SK-N-SH (cell line): ENCODE measurements at regions not wholly inside any gene's neighbourhood (a gene's known extent, or its start where the extent isn't known, plus 50 kb on each side); places are given as distances from the start of the nearest gene placed in this dataset.

Experiments used
- CTCF ChIP-seq: fragments of 200-600 bp; sonication (generic); IDR thresholded peaks from 2 replicates; pipeline ENCODE4 v1.6.1; 2017; ENCODE audit warnings: antibody characterized with exemption, mild to moderate bottlenecking, moderate library complexity
- EP300 ChIP-seq, 2 experiments: IDR thresholded peaks; 2 replicates each; pipeline versions ENCODE4 v1.4.0 to v1.6.1; 2012; ENCODE audit warnings: borderline replicate concordance in 1 of 2, low read depth in 1 of 2, low read length in 1 of 2
- JUND ChIP-seq: IDR thresholded peaks from 2 replicates; pipeline ENCODE4 v1.4.0; 2012
- MXI1 ChIP-seq: IDR thresholded peaks from 2 replicates; pipeline ENCODE4 v1.6.1; 2012; ENCODE audit warnings: mild to moderate bottlenecking, low read depth, low read length, improper control_type of control experiment
- POLR2AphosphoS5 ChIP-seq: IDR thresholded peaks from 2 replicates; pipeline ENCODE4 v1.6.1; 2012; ENCODE audit warnings: low read depth, low read length
- RAD21 ChIP-seq: IDR thresholded peaks from 2 replicates; pipeline ENCODE4 v1.6.1; 2012; ENCODE audit warnings: mild to moderate bottlenecking, low read length
- RFX5 ChIP-seq: IDR thresholded peaks from 2 replicates; pipeline ENCODE4 v1.6.1; 2012; ENCODE audit warnings: mild to moderate bottlenecking, improper control_type of control experiment, low read length
- SIN3A ChIP-seq: IDR thresholded peaks from 2 replicates; pipeline ENCODE4 v1.6.1; 2012; ENCODE audit warnings: low read depth, mild to moderate bottlenecking, low read length, moderate library complexity, borderline replicate concordance
- SMC3 ChIP-seq: IDR thresholded peaks from 2 replicates; pipeline ENCODE4 v1.6.1; 2012; ENCODE audit warnings: low read depth, low read length, improper control_type of control experiment
- TAF1 ChIP-seq: IDR thresholded peaks from 2 replicates; pipeline ENCODE4 v1.6.1; 2012; ENCODE audit warnings: low read depth, mild to moderate bottlenecking, low read length, moderate library complexity, borderline replicate concordance
- TF ChIP-seq, protein P1 (sequence below): IDR thresholded peaks from 2 replicates; pipeline ENCODE4 v1.6.1; 2012; ENCODE audit warnings: mild to moderate bottlenecking, low read depth, low read length, moderate library complexity
- TF ChIP-seq, protein P2 (sequence below): IDR thresholded peaks from 2 replicates; pipeline ENCODE4 v1.4.0; 2012; ENCODE audit warnings: low read depth, borderline replicate concordance

DNA sequence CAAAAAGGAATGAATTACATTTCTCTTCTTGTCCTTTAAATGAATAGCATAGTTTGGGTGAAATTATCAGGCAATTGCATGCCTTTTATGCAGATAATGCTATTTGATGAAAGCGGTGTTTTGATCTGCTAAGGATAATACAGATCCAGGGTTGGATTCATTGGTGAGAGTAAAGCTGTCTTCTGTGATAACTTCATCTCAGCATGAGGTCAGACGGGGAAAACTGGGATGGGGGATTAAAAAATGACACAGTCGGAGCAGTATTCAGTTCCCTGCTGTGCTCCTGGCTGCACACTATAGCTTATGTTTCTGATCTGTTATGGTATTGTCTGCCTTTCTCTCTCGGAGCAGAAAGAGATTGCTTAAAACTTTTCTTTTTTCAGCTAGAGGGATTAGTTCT, 105.9 kb upstream of the TENM3 start:
- no peak for TF ChIP-seq MXI1
- TF ChIP-seq RAD21 = no peak
- no peak for TF ChIP-seq CTCF
- no peak for TF ChIP-seq SIN3A
- no peak for TF ChIP-seq EP300 (IDR thresholded peaks at IDR 0.05; ENCODE audit: borderline replicate concordance in 1 of 2, low read depth in 1 of 2, low read length in 1 of 2)
- no peak for TF ChIP-seq RFX5
- TF ChIP-seq JUND = no peak
- no peak for TF ChIP-seq SMC3
- TF ChIP-seq, protein P1, sequence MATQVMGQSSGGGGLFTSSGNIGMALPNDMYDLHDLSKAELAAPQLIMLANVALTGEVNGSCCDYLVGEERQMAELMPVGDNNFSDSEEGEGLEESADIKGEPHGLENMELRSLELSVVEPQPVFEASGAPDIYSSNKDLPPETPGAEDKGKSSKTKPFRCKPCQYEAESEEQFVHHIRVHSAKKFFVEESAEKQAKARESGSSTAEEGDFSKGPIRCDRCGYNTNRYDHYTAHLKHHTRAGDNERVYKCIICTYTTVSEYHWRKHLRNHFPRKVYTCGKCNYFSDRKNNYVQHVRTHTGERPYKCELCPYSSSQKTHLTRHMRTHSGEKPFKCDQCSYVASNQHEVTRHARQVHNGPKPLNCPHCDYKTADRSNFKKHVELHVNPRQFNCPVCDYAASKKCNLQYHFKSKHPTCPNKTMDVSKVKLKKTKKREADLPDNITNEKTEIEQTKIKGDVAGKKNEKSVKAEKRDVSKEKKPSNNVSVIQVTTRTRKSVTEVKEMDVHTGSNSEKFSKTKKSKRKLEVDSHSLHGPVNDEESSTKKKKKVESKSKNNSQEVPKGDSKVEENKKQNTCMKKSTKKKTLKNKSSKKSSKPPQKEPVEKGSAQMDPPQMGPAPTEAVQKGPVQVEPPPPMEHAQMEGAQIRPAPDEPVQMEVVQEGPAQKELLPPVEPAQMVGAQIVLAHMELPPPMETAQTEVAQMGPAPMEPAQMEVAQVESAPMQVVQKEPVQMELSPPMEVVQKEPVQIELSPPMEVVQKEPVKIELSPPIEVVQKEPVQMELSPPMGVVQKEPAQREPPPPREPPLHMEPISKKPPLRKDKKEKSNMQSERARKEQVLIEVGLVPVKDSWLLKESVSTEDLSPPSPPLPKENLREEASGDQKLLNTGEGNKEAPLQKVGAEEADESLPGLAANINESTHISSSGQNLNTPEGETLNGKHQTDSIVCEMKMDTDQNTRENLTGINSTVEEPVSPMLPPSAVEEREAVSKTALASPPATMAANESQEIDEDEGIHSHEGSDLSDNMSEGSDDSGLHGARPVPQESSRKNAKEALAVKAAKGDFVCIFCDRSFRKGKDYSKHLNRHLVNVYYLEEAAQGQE = no peak
- TF ChIP-seq, protein P2, sequence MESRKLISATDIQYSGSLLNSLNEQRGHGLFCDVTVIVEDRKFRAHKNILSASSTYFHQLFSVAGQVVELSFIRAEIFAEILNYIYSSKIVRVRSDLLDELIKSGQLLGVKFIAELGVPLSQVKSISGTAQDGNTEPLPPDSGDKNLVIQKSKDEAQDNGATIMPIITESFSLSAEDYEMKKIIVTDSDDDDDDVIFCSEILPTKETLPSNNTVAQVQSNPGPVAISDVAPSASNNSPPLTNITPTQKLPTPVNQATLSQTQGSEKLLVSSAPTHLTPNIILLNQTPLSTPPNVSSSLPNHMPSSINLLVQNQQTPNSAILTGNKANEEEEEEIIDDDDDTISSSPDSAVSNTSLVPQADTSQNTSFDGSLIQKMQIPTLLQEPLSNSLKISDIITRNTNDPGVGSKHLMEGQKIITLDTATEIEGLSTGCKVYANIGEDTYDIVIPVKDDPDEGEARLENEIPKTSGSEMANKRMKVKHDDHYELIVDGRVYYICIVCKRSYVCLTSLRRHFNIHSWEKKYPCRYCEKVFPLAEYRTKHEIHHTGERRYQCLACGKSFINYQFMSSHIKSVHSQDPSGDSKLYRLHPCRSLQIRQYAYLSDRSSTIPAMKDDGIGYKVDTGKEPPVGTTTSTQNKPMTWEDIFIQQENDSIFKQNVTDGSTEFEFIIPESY = no peak
- no peak for TF ChIP-seq TAF1
- TF ChIP-seq POLR2AphosphoS5 = no peak
